Panc1 (cell line): ENCODE measurements at regions not wholly inside any gene's neighbourhood (a gene's known extent, or its start where the extent isn't known, plus 50 kb on each side); places are given as distances from the start of the nearest gene placed in this dataset.

Experiments
- CTCF ChIP-seq: fragments of 450-650 bp; IDR thresholded peaks from 2 replicates; pipeline ENCODE4 v1.5.1; 2017; ENCODE audit warnings: mild to moderate bottlenecking
- SIN3A ChIP-seq: IDR thresholded peaks from 2 replicates; pipeline ENCODE4 v1.6.1; 2012; ENCODE audit warnings: low read depth, mild to moderate bottlenecking, low read length, moderate library complexity, borderline replicate concordance; ENCODE audit not compliant: insufficient read depth

GRCh38 chr16:66250686-66251431, 115.6 kb upstream of the CDH5 start:
- TF ChIP-seq CTCF (no peak), SIN3A (no peak)
